Endothelial cell (in vitro differentiated cells): ENCODE measurements at regions not wholly inside any gene's neighbourhood (a gene's known extent, or its start where the extent isn't known, plus 50 kb on each side); places are given as distances from the start of the nearest gene placed in this dataset.
A peak's percentile ranks its signal among the peaks of the same experiment; 100 is the strongest.

Experiments used
- DNase-seq: peaks from one replicate; pipeline ENCODE4 v3.0.0; 2021; ENCODE audit warnings: low spot score
- H3K27ac Mint-ChIP-seq: one replicate; pipeline ENCODE4 v1.8.0; 2021; ENCODE audit warnings: mixed read lengths, inconsistent platforms; ENCODE audit not compliant: unreplicated experiment
- H3K27me3 Mint-ChIP-seq: one replicate; pipeline ENCODE4 v1.8.0; 2021; ENCODE audit warnings: mild to moderate bottlenecking, moderate library complexity, mixed read lengths, inconsistent platforms; ENCODE audit not compliant: unreplicated experiment
- H3K36me3 Mint-ChIP-seq: one replicate; pipeline ENCODE4 v1.8.0; 2021; ENCODE audit warnings: mild to moderate bottlenecking, low read depth, mixed read lengths, inconsistent platforms; ENCODE audit not compliant: unreplicated experiment
- H3K4me1 Mint-ChIP-seq: one replicate; pipeline ENCODE4 v1.8.0; 2021; ENCODE audit warnings: mild to moderate bottlenecking, mixed read lengths, inconsistent platforms; ENCODE audit not compliant: unreplicated experiment
- H3K4me3 Mint-ChIP-seq: one replicate; pipeline ENCODE4 v1.8.0; 2021; ENCODE audit warnings: mild to moderate bottlenecking, mixed read lengths, inconsistent platforms; ENCODE audit not compliant: unreplicated experiment
- H3K9me3 Mint-ChIP-seq: one replicate; pipeline ENCODE4 v1.8.0; 2021; ENCODE audit warnings: mixed read lengths, inconsistent platforms; ENCODE audit not compliant: unreplicated experiment
- CTCF ChIP-seq: fragments of 200-600 bp; sonication (generic); IDR thresholded peaks from one replicate; pipeline ENCODE4 v1.5.0; 2021; ENCODE audit warnings: antibody characterized with exemption; ENCODE audit not compliant: unreplicated experiment

GRCh38 chr15:94655249-94655880 is 424.0 kb downstream of the MCTP2 start:
- Mint-ChIP-seq H3K27ac (no peak overlapping the region), H3K4me1 (no peaks in the 10 kb centered on the region), H3K9me3 (no peaks in the 10 kb centered on the region), H3K27me3 (peaks cover 2% of the 10 kb centered on the region), H3K36me3 (no peaks in the 10 kb centered on the region), H3K4me3 (no peak overlapping the region)
- DNase-seq = no peak
- TF ChIP-seq CTCF = no peak

- Mint-ChIP-seq H3K4me3 (no peak overlapping the region), H3K36me3 (no peaks in the 10 kb centered on the region), H3K4me1 (peaks cover 4% of the 10 kb centered on the region), H3K27me3 (peaks cover 2% of the 10 kb centered on the region), H3K9me3 (no peaks in the 10 kb centered on the region), H3K27ac (no peak overlapping the region)
- TF ChIP-seq CTCF = no peak
- DNase-seq = no peak
Measured at GRCh38 chr15:94665676-94666441, 434.5 kb downstream of the MCTP2 start.

DNA sequence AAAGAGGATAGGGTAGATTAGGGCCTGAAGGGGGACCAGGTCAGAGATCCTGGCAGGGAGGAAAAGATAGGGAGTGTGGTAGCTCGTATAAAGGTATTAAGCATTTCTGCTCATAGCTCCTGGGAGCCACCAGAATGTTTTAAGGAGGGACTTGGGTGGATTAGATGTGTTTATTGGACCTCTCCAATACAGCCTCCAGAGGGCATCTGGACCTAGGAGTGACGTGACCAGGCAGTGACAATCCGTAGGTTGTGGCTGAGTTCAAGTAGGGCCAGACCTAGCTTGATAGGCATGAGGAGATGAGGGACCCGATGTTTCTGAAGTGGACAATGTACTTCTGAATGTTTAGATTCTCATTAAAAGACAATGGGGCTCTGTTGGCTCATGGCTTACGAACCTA is 435.2 kb downstream of the MCTP2 start:
- peaks cover 8% of the 10 kb centered on the region for H3K4me1 Mint-ChIP-seq
- TF ChIP-seq CTCF = no peak
- no peak for DNase-seq
- peaks cover 2% of the 10 kb centered on the region for H3K27me3 Mint-ChIP-seq
- H3K4me3 Mint-ChIP-seq = no peak overlapping the region
- no peaks in the 10 kb centered on the region for H3K36me3 Mint-ChIP-seq
- H3K9me3 Mint-ChIP-seq = no peaks in the 10 kb centered on the region
- H3K27ac Mint-ChIP-seq = no peak overlapping the region

GRCh38 chr15:94667109-94667508 is 435.7 kb downstream of the MCTP2 start:
- Mint-ChIP-seq H3K4me3 (no peak overlapping the region), H3K4me1 (peaks cover 13% of the 10 kb centered on the region), H3K27me3 (peaks cover 2% of the 10 kb centered on the region), H3K36me3 (no peaks in the 10 kb centered on the region), H3K27ac (no peak overlapping the region), H3K9me3 (no peaks in the 10 kb centered on the region)
- no peak for TF ChIP-seq CTCF
- DNase-seq = no peak

- no peak for DNase-seq
- Mint-ChIP-seq H3K36me3 (no peaks in the 10 kb centered on the region), H3K27ac (no peak overlapping the region), H3K4me3 (no peak overlapping the region), H3K9me3 (no peaks in the 10 kb centered on the region), H3K4me1 (peaks cover 29% of the 10 kb centered on the region), H3K27me3 (peaks cover 3% of the 10 kb centered on the region)
- TF ChIP-seq CTCF = peak; percentile 71
Measured at GRCh38 chr15:94670438-94671034, 439.2 kb downstream of the MCTP2 start.
